Common myeloid progenitor, CD34-positive (primary cell): ENCODE measurements at regions not wholly inside any gene's neighbourhood (a gene's known extent, or its start where the extent isn't known, plus 50 kb on each side); places are given as distances from the start of the nearest gene placed in this dataset.

Source experiments
- CTCF ChIA-PET: fragments of 350-600 bp; sonication (Branson Sonifier 250); formaldehyde crosslinking; loops from one replicate; lab custom pipeline; 2021; ENCODE audit warnings: antibody characterized with exemption; lab: Charles Lee
- POLR2A ChIA-PET: fragments of 350-600 bp; sonication (Branson Sonifier 250); formaldehyde crosslinking; loops from one replicate; lab custom pipeline; 2021; ENCODE audit warnings: antibody characterized with exemption; lab: Charles Lee
- DNase-seq, 3 donors: peaks; one replicate each; pipeline versions ENCODE4 v3.0.0 to v3.0.0-alpha.2; 2013
- H3K27ac ChIP-seq, 2 experiments: 1 replicate in 1 of 2; 2 replicates in 1 of 2; pipeline ENCODE4 v1.7.0; 2013; ENCODE audit warnings: inconsistent platforms in 2 of 2, low read length in 2 of 2, mild to moderate bottlenecking in 2 of 2, low read depth in 1 of 2, moderate library complexity in 1 of 2; ENCODE audit not compliant: severe bottlenecking in 2 of 2, insufficient read depth in 1 of 2, poor library complexity in 1 of 2
- H3K27me3 ChIP-seq, 5 experiments: replicated peaks in 2 of 5; 1 replicate in 3 of 5; 2 replicates in 2 of 5; pipeline versions ENCODE4 v1.6.1 to v1.7.0; 2013; ENCODE audit warnings: low read length in 4 of 5, mild to moderate bottlenecking in 2 of 5, moderate library complexity in 2 of 5, inconsistent platforms in 1 of 5; ENCODE audit not compliant: insufficient read depth in 5 of 5, control insufficient read depth in 4 of 5
- H3K36me3 ChIP-seq, 4 experiments: 1 replicate in 2 of 4; 2 replicates in 2 of 4; pipeline versions ENCODE4 v1.6.1 to v1.7.0; 2013; ENCODE audit warnings: low read length in 3 of 4, control low read depth in 1 of 4, mild to moderate bottlenecking in 1 of 4; ENCODE audit not compliant: control insufficient read depth in 4 of 4, insufficient read depth in 4 of 4
- H3K4me1 ChIP-seq, 4 experiments: 1 replicate in 3 of 4; 2 replicates in 1 of 4; pipeline versions ENCODE4 v1.6.1 to v1.7.1; 2013; ENCODE audit warnings: low read length in 3 of 4, mild to moderate bottlenecking in 3 of 4, control low read depth in 1 of 4, inconsistent platforms in 1 of 4, moderate library complexity in 1 of 4; ENCODE audit not compliant: control insufficient read depth in 4 of 4, insufficient read depth in 4 of 4; ENCODE audit errors: control extremely low read depth in 1 of 4
- H3K4me3 ChIP-seq, 7 experiments: 1 replicate in 4 of 7; 2 replicates in 3 of 7; pipeline versions ENCODE4 v1.5.1 to v1.7.0; 2013; ENCODE audit warnings: mild to moderate bottlenecking in 7 of 7, low read length in 6 of 7, moderate library complexity in 6 of 7, inconsistent platforms in 2 of 7, low read depth in 2 of 7, control low read depth in 1 of 7; ENCODE audit not compliant: insufficient read depth in 4 of 7, control insufficient read depth in 1 of 7; ENCODE audit errors: extremely low read depth in 1 of 7
- H3K9me3 ChIP-seq, 5 experiments: 1 replicate in 4 of 5; 2 replicates in 1 of 5; pipeline versions ENCODE4 v1.6.1 to v1.7.1; 2013; ENCODE audit warnings: low read length in 4 of 5, mild to moderate bottlenecking in 2 of 5, inconsistent platforms in 1 of 5, low read depth in 1 of 5, moderate library complexity in 1 of 5; ENCODE audit not compliant: control insufficient read depth in 4 of 5, insufficient read depth in 2 of 5; ENCODE audit errors: control extremely low read depth in 1 of 5
- WGBS: methylation state at CpG from one replicate; pipeline ENCODE4 v1.1.5; 2013; ENCODE audit not compliant: insufficient coverage; 5-methylcytosine and 5-hydroxymethylcytosine counted together

DNA sequence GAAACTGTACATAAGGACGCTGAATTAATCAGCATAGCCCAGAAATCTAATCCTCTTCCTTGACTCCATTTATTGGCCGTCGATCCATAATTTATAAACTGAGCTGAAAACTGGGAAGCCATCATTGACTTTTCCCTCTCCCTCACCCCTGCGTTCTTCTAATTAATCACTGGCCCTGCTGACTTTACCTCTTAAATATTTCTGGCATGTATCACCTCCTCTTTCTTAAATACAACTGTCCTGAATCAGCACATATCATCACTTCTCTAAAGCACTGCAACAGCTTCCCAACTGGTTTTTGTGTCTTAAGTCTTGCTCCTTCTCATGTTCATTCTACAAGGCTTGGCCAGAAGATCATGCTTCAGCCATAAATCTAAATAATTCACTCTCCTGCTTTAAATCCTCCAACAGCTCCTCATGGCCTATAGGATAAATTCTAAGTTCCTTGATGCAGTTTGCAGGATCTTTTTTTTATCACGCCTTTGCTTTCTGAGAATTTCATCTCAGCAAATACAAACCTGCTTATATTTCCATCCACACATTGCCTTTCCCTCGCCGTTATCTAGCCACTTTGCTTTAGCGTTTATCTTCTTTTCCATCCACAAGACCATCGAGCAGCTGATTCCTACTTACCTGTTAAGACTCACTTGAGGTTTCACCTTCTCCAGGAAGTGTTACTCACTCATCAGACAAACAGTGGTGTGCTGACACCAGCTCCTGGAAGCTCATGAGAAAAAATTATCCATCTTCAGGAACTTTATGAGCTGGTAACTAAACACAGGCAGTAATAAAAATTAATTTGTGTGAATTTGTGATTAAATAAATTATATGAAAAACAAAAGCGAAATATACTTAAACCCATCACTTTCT, 295.6 kb upstream of the FLRT2 start:
- Histone ChIP-seq H3K4me3 (no peak overlapping the region), H3K27me3 (no peaks in the 10 kb centered on the region), H3K4me1 (no peaks in the 10 kb centered on the region), H3K27ac (no peak overlapping the region), H3K36me3 (no peaks in the 10 kb centered on the region), H3K9me3 (peaks cover 0 to 2% (median 0%) of the 10 kb centered on the region in 5 experiments)
- no peak for DNase-seq
- 98% methylated on average over 9 of the region's 10 CpGs for WGBS
- ChIA-PET POLR2A (no interaction called here), CTCF (no interaction called here)

DNA sequence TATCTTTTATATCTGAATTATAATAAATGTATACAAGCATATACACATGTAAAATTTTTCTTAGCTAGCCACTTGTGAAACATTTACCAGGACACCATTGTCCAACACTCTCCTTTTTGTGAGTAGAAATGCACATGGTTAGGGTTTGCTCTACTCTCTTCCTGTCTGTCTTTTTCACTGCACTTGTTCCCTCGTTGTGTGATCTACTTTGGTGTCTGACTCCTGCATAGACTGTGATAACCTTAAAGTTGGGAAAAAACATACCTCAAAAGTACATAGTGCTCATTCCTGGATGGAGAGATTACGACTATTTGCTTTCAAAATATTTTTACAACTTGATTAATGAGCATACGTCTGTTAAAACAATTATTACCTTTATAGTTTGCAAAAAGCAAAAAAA, 294.1 kb upstream of the FLRT2 start:
- POLR2A ChIA-PET: no interaction called here
- Histone ChIP-seq H3K9me3 (peaks cover 0 to 2% (median 0%) of the 10 kb centered on the region in 5 experiments), H3K36me3 (no peaks in the 10 kb centered on the region), H3K4me1 (no peaks in the 10 kb centered on the region), H3K27me3 (no peaks in the 10 kb centered on the region), H3K4me3 (no peak overlapping the region), H3K27ac (no peak overlapping the region)
- 100% methylated on average over 3 of the region's 3 CpGs for WGBS
- CTCF ChIA-PET: interaction anchor here (0.9 kb wide), 1 partner anchor 97 kb away, joined by 3 read pairs; no protein-coding TSS in a partner anchor
- DNase-seq: no peak

DNA sequence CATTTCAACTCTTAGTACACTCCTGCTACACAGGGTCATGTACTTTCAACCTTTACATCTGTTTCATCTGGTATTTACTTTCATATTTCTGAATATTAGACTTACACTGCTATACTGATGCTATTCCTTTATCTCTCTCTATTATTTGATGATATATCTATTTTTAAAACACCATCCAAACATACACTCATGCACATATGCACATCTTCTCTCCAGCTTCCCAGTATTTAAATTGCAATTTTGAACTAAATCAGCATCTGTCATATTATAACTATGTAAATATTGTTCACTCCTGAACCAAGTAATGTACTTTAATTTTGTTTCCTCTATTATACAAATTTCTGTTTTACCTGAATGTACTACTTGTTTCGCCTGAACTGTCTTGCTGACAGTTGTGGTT, 293.6 kb upstream of the FLRT2 start:
- Histone ChIP-seq H3K27ac (no peak overlapping the region), H3K9me3 (no peaks in the 10 kb centered on the region), H3K4me1 (no peaks in the 10 kb centered on the region), H3K36me3 (no peaks in the 10 kb centered on the region), H3K4me3 (no peak overlapping the region), H3K27me3 (no peaks in the 10 kb centered on the region)
- ChIA-PET CTCF (no interaction called here), POLR2A (no interaction called here)
- WGBS: no CpG with 5 or more reads among the region's 1 CpG
- DNase-seq: no peak

- no peaks in the 10 kb centered on the region for H3K9me3 ChIP-seq
- H3K36me3 ChIP-seq: no peaks in the 10 kb centered on the region
- H3K4me3 ChIP-seq: no peak overlapping the region
- WGBS: no CpG with 5 or more reads among the region's 1 CpG
- no peaks in the 10 kb centered on the region for H3K27me3 ChIP-seq
- POLR2A ChIA-PET: no interaction called here
- CTCF ChIA-PET: no interaction called here
- H3K27ac ChIP-seq: no peak overlapping the region
- no peaks in the 10 kb centered on the region for H3K4me1 ChIP-seq
- no peak for DNase-seq
These were observed 290.2 kb upstream of the FLRT2 start for GRCh38 chr14:85239791-85240190.

- ChIA-PET CTCF (no interaction called here), POLR2A (no interaction called here)
- Histone ChIP-seq H3K36me3 (no peaks in the 10 kb centered on the region), H3K27me3 (no peaks in the 10 kb centered on the region), H3K4me3 (no peak overlapping the region), H3K9me3 (no peaks in the 10 kb centered on the region), H3K27ac (no peak overlapping the region), H3K4me1 (no peaks in the 10 kb centered on the region)
- WGBS: 100% methylated on average over 8 of the region's 14 CpGs
- no peak for DNase-seq
These were observed 288.7 kb upstream of the FLRT2 start for GRCh38 chr14:85241022-85241855.

DNA sequence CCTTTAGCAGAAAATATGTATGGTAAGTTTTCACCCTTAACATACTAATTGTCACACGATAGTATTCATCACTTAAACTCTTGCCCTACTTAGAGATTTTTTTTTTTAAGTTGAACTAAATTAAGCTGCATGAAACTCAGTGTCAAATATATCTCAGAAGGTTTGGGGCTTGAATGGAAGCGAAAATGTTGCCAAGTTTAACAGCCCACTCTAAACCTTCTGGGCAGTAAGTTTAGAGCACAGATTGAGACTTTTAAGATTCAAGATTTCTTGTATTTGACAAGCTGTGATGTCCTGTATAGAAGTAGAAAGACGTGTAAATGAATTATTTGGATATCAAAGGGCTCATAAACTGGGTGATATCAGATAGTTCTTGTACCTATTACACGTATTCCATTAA, 287.3 kb upstream of the FLRT2 start:
- WGBS: 100% methylated on average over 3 of the region's 4 CpGs
- H3K27ac ChIP-seq: no peak overlapping the region
- CTCF ChIA-PET: interaction anchor here (0.6 kb wide), 1 partner anchor 486 kb away, joined by 3 read pairs; no protein-coding TSS in a partner anchor
- H3K9me3 ChIP-seq: no peaks in the 10 kb centered on the region
- H3K36me3 ChIP-seq: no peaks in the 10 kb centered on the region
- no peak overlapping the region for H3K4me3 ChIP-seq
- DNase-seq: no peak
- H3K4me1 ChIP-seq: no peaks in the 10 kb centered on the region
- POLR2A ChIA-PET: no interaction called here
- H3K27me3 ChIP-seq: no peaks in the 10 kb centered on the region

- no peaks in the 10 kb centered on the region for H3K36me3 ChIP-seq
- no CpG with 5 or more reads among the region's 1 CpG for WGBS
- no peak for DNase-seq
- ChIA-PET POLR2A (no interaction called here), CTCF (interaction anchor here (0.6 kb wide), 1 partner anchor 485 kb away, joined by 3 read pairs; no protein-coding TSS in a partner anchor)
- no peak overlapping the region for H3K27ac ChIP-seq
- H3K27me3 ChIP-seq: no peaks in the 10 kb centered on the region
- no peak overlapping the region for H3K4me3 ChIP-seq
- no peaks in the 10 kb centered on the region for H3K9me3 ChIP-seq
- no peaks in the 10 kb centered on the region for H3K4me1 ChIP-seq
These were observed 286.6 kb upstream of the FLRT2 start for GRCh38 chr14:85243321-85243720.
